H9 (cell line): ENCODE measurements at regions not wholly inside any gene's neighbourhood (a gene's known extent, or its start where the extent isn't known, plus 50 kb on each side); places are given as distances from the start of the nearest gene placed in this dataset.

ENCODE experiments used
- DNase-seq: peaks from one replicate; pipeline ENCODE4 v3.0.0-alpha.2; 2017
- H2AFZ ChIP-seq: one replicate; pipeline ENCODE4 v1.6.1; 2013; ENCODE audit warnings: mild to moderate bottlenecking, low read length, control low read depth, moderate library complexity
- H2AK5ac ChIP-seq: 2 replicates; pipeline ENCODE4 v1.6.1; 2013; ENCODE audit warnings: low read length, control low read depth, mixed read lengths; ENCODE audit not compliant: insufficient read length
- H2BK120ac ChIP-seq: one replicate; pipeline ENCODE4 v1.6.1; 2013; ENCODE audit warnings: low read depth, mild to moderate bottlenecking, low read length, control low read depth, inconsistent platforms; ENCODE audit not compliant: poor library complexity, severe bottlenecking
- H2BK12ac ChIP-seq: 2 replicates; pipeline ENCODE4 v1.6.1; 2013; ENCODE audit warnings: low read length, control low read depth, mixed read lengths, low read depth; ENCODE audit not compliant: insufficient read length
- H2BK15ac ChIP-seq: 2 replicates; pipeline ENCODE4 v1.6.1; 2013; ENCODE audit warnings: low read depth, low read length, control low read depth
- H2BK20ac ChIP-seq: one replicate; pipeline ENCODE4 v1.6.1; 2013; ENCODE audit warnings: low read depth, mild to moderate bottlenecking, low read length, control low read depth, inconsistent platforms; ENCODE audit not compliant: poor library complexity, severe bottlenecking
- H2BK5ac ChIP-seq: 2 replicates; pipeline ENCODE4 v1.6.1; 2013; ENCODE audit warnings: low read length, control low read depth, mixed read lengths; ENCODE audit not compliant: insufficient read length
- H3K14ac ChIP-seq: 2 replicates; pipeline ENCODE4 v1.6.1; 2013; ENCODE audit warnings: low read length, control low read depth; ENCODE audit not compliant: insufficient read depth
- H3K18ac ChIP-seq: 2 replicates; pipeline ENCODE4 v1.6.1; 2013; ENCODE audit warnings: low read depth, mild to moderate bottlenecking, mixed read lengths, low read length, control low read depth; ENCODE audit not compliant: insufficient read length
- H3K23ac ChIP-seq: 2 replicates; pipeline ENCODE4 v1.6.1; 2013; ENCODE audit warnings: low read length, control low read depth, mixed read lengths, low read depth; ENCODE audit not compliant: insufficient read length
- H3K23me2 ChIP-seq: 2 replicates; pipeline ENCODE4 v1.6.1; 2013; ENCODE audit warnings: low read depth, mild to moderate bottlenecking, mixed read lengths, low read length, control low read depth; ENCODE audit not compliant: insufficient read length, poor library complexity, severe bottlenecking
- H3K27ac ChIP-seq: 2 replicates; pipeline ENCODE4 v1.5.1; 2013; ENCODE audit warnings: low read length, control low read depth, mixed read lengths, low read depth; ENCODE audit not compliant: insufficient read length
- H3K27me3 ChIP-seq: 2 replicates; pipeline ENCODE4 v1.6.1; 2013; ENCODE audit warnings: low read length, control low read depth, inconsistent platforms; ENCODE audit not compliant: insufficient read depth
- H3K4ac ChIP-seq: 2 replicates; pipeline ENCODE4 v1.6.1; 2013; ENCODE audit warnings: low read depth, mild to moderate bottlenecking, control low read depth, inconsistent platforms, low read length, moderate library complexity
- H3K4me1 ChIP-seq: 2 replicates; pipeline ENCODE4 v1.6.1; 2013; ENCODE audit warnings: low read length, control low read depth, inconsistent platforms; ENCODE audit not compliant: insufficient read depth
- H3K4me2 ChIP-seq: 2 replicates; pipeline ENCODE4 v1.6.1; 2013; ENCODE audit warnings: low read length, control low read depth, mixed read lengths; ENCODE audit not compliant: insufficient read length, insufficient read depth
- H3K56ac ChIP-seq: 2 replicates; pipeline ENCODE4 v1.6.1; 2013; ENCODE audit warnings: low read depth, mild to moderate bottlenecking, mixed read lengths, low read length, control low read depth; ENCODE audit not compliant: insufficient read length
- H3K79me1 ChIP-seq: 2 replicates; pipeline ENCODE4 v1.6.1; 2013; ENCODE audit warnings: low read depth, mild to moderate bottlenecking, moderate library complexity, low read length, control low read depth, inconsistent platforms; ENCODE audit not compliant: insufficient read depth, poor library complexity, severe bottlenecking
- H3K79me2 ChIP-seq: 2 replicates; pipeline ENCODE4 v1.6.1; 2013; ENCODE audit warnings: low read length, control low read depth, inconsistent platforms; ENCODE audit not compliant: insufficient read depth
- H3K9ac ChIP-seq: 2 replicates; pipeline ENCODE4 v1.6.1; 2013; ENCODE audit warnings: low read length, control low read depth, mixed read lengths; ENCODE audit not compliant: insufficient read length; ENCODE audit errors: extremely low read depth
- H3K9me3 ChIP-seq: one replicate; pipeline ENCODE4 v1.6.1; 2013; ENCODE audit warnings: low read depth, low read length, inconsistent platforms; ENCODE audit not compliant: control insufficient read depth
- H3T11ph ChIP-seq: one replicate; pipeline ENCODE4 v1.6.1; 2013; ENCODE audit warnings: mild to moderate bottlenecking, low read length, control low read depth, inconsistent platforms
- H4K20me1 ChIP-seq: one replicate; pipeline ENCODE4 v1.6.1; 2013; ENCODE audit not compliant: control insufficient read depth, insufficient read length, insufficient read depth
- H4K5ac ChIP-seq: 2 replicates; pipeline ENCODE4 v1.6.1; 2013; ENCODE audit warnings: low read depth, mild to moderate bottlenecking, mixed read lengths, low read length, control low read depth; ENCODE audit not compliant: insufficient read length
- H4K8ac ChIP-seq: replicated peaks from 2 replicates; pipeline ENCODE4 v1.6.1; 2013; ENCODE audit warnings: low read length, control low read depth, mixed read lengths, low read depth; ENCODE audit not compliant: insufficient read length
- H4K91ac ChIP-seq: 2 replicates; pipeline ENCODE4 v1.6.1; 2013; ENCODE audit warnings: low read depth, mild to moderate bottlenecking, moderate library complexity, mixed read lengths, low read length, control low read depth; ENCODE audit not compliant: insufficient read length
- H3K27ac Mint-ChIP-seq, 3 experiments: 2 replicates in 2 of 3; 3 replicates in 1 of 3; pipeline ENCODE4 v1.8.0; 2020 to 2021; ENCODE audit warnings: mixed read lengths in 3 of 3, mild to moderate bottlenecking in 1 of 3, moderate library complexity in 1 of 3
- H3K27me3 Mint-ChIP-seq: 2 replicates; pipeline ENCODE4 v1.8.0; 2021; ENCODE audit warnings: low read depth, mild to moderate bottlenecking, moderate library complexity, mixed read lengths
- H3K36me3 Mint-ChIP-seq, 3 experiments: 2 replicates in 2 of 3; 3 replicates in 1 of 3; pipeline ENCODE4 v1.8.0; 2020 to 2021; ENCODE audit warnings: low read depth in 3 of 3, mixed read lengths in 3 of 3; ENCODE audit not compliant: insufficient read depth in 1 of 3
- H3K4me1 Mint-ChIP-seq, 2 experiments: 2 replicates each; pipeline ENCODE4 v1.8.0; 2020; ENCODE audit warnings: mixed read lengths in 2 of 2
- H3K4me3 Mint-ChIP-seq, 2 experiments: 2 replicates in 1 of 2; 3 replicates in 1 of 2; pipeline ENCODE4 v1.8.0; 2020 to 2021; ENCODE audit warnings: mild to moderate bottlenecking in 2 of 2, mixed read lengths in 2 of 2, moderate library complexity in 1 of 2
- H3K9me3 Mint-ChIP-seq, 2 experiments: 2 replicates in 1 of 2; 3 replicates in 1 of 2; pipeline ENCODE4 v1.8.0; 2020; ENCODE audit warnings: mild to moderate bottlenecking in 2 of 2, mixed read lengths in 2 of 2, moderate library complexity in 1 of 2
- WGBS: extraction: QIAGEN DNeasy Blood & Tissue Kit; methylation state at CpG from one replicate; pipeline ENCODE4 v1.1.7; 2013; ENCODE audit warnings: missing lambda C conversion rate, low lambda C conversion rate, mixed read lengths; ENCODE audit not compliant: insufficient read length; ENCODE audit errors: extremely low coverage; 5-methylcytosine and 5-hydroxymethylcytosine counted together
- TF ChIP-seq, protein P1 (sequence below): fragments of 200-600 bp; sonication (generic); conservative IDR thresholded peaks from 3 replicates; pipeline ENCODE4 v1.8.0; 2021; ENCODE audit warnings: antibody characterized with exemption, mild to moderate bottlenecking

DNA sequence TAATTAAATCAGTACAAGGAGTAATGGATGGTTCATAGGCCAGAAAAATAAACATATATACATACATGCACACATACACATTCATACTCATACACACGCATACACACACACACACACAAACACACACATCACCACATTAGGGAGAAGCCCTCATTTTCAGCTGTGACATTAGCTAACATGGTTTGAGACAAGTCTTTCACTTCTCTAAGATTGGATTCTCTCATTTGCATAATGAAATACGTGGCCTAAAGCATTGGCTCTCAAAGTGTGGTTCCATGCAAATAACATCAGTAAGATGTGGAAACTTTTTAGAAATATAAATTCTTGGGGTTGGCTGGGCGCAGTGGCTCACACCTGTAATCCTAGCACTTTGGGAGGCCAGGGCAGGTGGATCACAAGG lies 452.6 kb downstream of the TAFA4 start:
- Histone ChIP-seq H3K27ac (no peak overlapping the region), H3K18ac (no peak overlapping the region), H3K9ac (no peak overlapping the region), H4K20me1 (no peaks in the 10 kb centered on the region), H3K79me2 (no peaks in the 10 kb centered on the region), H3K4ac (no peak overlapping the region), H3K23me2 (no peaks in the 10 kb centered on the region), H4K5ac (no peak overlapping the region), H4K8ac (no peak overlapping the region), H2BK5ac (no peak overlapping the region), H3K23ac (no peak overlapping the region), H4K91ac (no peak overlapping the region), H2AK5ac (no peak overlapping the region), H3K9me3 (no peaks in the 10 kb centered on the region), H3T11ph (no peak overlapping the region), H3K4me2 (no peak overlapping the region), H3K56ac (no peak overlapping the region), H3K14ac (no peak overlapping the region), H3K27me3 (no peaks in the 10 kb centered on the region), H2BK15ac (no peak overlapping the region), H2BK120ac (no peak overlapping the region), H2BK12ac (no peak overlapping the region), H3K79me1 (no peaks in the 10 kb centered on the region), H2BK20ac (no peak overlapping the region), H3K4me1 (no peaks in the 10 kb centered on the region), H2AFZ (no peak overlapping the region)
- Mint-ChIP-seq H3K27me3 (no peaks in the 10 kb centered on the region), H3K4me3 (no peak overlapping the region), H3K9me3 (no peaks in the 10 kb centered on the region; a peak in 1 of 5 replicates), H3K27ac (no peak overlapping the region), H3K4me1 (peaks cover 5 to 17% of the 10 kb centered on the region in 2 experiments), H3K36me3 (no peaks in the 10 kb centered on the region)
- TF ChIP-seq, protein P1, sequence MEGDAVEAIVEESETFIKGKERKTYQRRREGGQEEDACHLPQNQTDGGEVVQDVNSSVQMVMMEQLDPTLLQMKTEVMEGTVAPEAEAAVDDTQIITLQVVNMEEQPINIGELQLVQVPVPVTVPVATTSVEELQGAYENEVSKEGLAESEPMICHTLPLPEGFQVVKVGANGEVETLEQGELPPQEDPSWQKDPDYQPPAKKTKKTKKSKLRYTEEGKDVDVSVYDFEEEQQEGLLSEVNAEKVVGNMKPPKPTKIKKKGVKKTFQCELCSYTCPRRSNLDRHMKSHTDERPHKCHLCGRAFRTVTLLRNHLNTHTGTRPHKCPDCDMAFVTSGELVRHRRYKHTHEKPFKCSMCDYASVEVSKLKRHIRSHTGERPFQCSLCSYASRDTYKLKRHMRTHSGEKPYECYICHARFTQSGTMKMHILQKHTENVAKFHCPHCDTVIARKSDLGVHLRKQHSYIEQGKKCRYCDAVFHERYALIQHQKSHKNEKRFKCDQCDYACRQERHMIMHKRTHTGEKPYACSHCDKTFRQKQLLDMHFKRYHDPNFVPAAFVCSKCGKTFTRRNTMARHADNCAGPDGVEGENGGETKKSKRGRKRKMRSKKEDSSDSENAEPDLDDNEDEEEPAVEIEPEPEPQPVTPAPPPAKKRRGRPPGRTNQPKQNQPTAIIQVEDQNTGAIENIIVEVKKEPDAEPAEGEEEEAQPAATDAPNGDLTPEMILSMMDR = no peak
- no CpG with 5 or more reads among the region's 3 CpGs for WGBS
- DNase-seq = no peak
